Panc1 (cell line): ENCODE measurements at regions not wholly inside any gene's neighbourhood (a gene's known extent, or its start where the extent isn't known, plus 50 kb on each side); places are given as distances from the start of the nearest gene placed in this dataset.

Source experiments
- ATAC-seq: fragments of 200-7000 bp; cut with Tn5 transposase; 2 replicates; pipeline ENCODE4 v1.9.1; 2020; ENCODE audit warnings: mild to moderate bottlenecking, moderate library complexity
- BruUV-seq: library from RNA; stranded (reverse); fragments of 400-500 nt; replicated peaks from 2 replicates; lab custom pipeline; 2021; lab: Mats Ljungman, UMichigan
- CTCF ChIA-PET: fragments of 300-600 bp; sonication (Branson Sonifier 250); formaldehyde crosslinking; loops from one replicate; lab custom pipeline; 2022; ENCODE audit warnings: antibody characterized with exemption; lab: Charles Lee
- POLR2A ChIA-PET: fragments of 300-600 bp; sonication (Branson Sonifier 250); formaldehyde crosslinking; loops from one replicate; lab custom pipeline; 2022; ENCODE audit warnings: antibody characterized with exemption; lab: Charles Lee
- DNase-seq: peaks from one replicate; pipeline ENCODE4 v3.0.0-alpha.2; 2010; ENCODE audit warnings: low read depth, low spot score
- H3K27ac ChIP-seq: 2 replicates; pipeline ENCODE4 v1.5.1; 2011; ENCODE audit warnings: mild to moderate bottlenecking, low read length, inconsistent platforms
- H3K27me3 ChIP-seq: fragments of 200-500 bp; sonication (Bioruptor generic); 2 replicates; pipeline ENCODE4 v1.6.0; 2014; ENCODE audit warnings: low read length, inconsistent platforms; ENCODE audit not compliant: control insufficient read depth, insufficient read depth
- H3K36me3 ChIP-seq: fragments of 200-500 bp; sonication (Bioruptor generic); 2 replicates; pipeline ENCODE4 v1.5.1; 2014; ENCODE audit warnings: inconsistent platforms, mild to moderate bottlenecking, low read length, moderate library complexity; ENCODE audit not compliant: control insufficient read depth, insufficient read depth
- H3K4me1 ChIP-seq: 2 replicates; pipeline ENCODE4 v1.5.1; 2011; ENCODE audit warnings: inconsistent platforms, mild to moderate bottlenecking, low read length, moderate library complexity; ENCODE audit not compliant: control insufficient read depth, insufficient read depth
- H3K4me3 ChIP-seq, 2 experiments: 2 replicates each; pipeline ENCODE4 v1.5.1; 2011 to 2012; ENCODE audit warnings: low read depth in 2 of 2, low read length in 2 of 2, mild to moderate bottlenecking in 2 of 2, inconsistent platforms in 1 of 2, moderate library complexity in 1 of 2
- H3K9me3 ChIP-seq: fragments of 200-500 bp; sonication (Bioruptor generic); 2 replicates; pipeline ENCODE4 v1.5.1; 2014; ENCODE audit warnings: low read depth, mild to moderate bottlenecking, inconsistent platforms, low read length, moderate library complexity; ENCODE audit not compliant: control insufficient read depth, insufficient read depth
- POLR2AphosphoS5 ChIP-seq: IDR thresholded peaks from 2 replicates; pipeline ENCODE4 v1.6.1; 2012; ENCODE audit warnings: mild to moderate bottlenecking, low read depth, low read length, moderate library complexity
- REST ChIP-seq, 2 experiments: IDR thresholded peaks; 2 replicates each; pipeline ENCODE4 v1.6.1; 2011 to 2012; ENCODE audit warnings: low read depth in 2 of 2, control low read depth in 1 of 2, low read length in 1 of 2, mild to moderate bottlenecking in 1 of 2, moderate library complexity in 1 of 2; ENCODE audit not compliant: insufficient read depth in 1 of 2
- SIN3A ChIP-seq: IDR thresholded peaks from 2 replicates; pipeline ENCODE4 v1.6.1; 2012; ENCODE audit warnings: low read depth, mild to moderate bottlenecking, low read length, moderate library complexity, borderline replicate concordance; ENCODE audit not compliant: insufficient read depth
- TCF7L2 ChIP-seq: IDR thresholded peaks from 2 replicates; pipeline ENCODE4 v1.6.1; 2011; ENCODE audit warnings: mild to moderate bottlenecking, low read depth, low read length, inconsistent platforms
- in situ Hi-C: cut with HindIII; loops from 2 replicates; pipeline ENCODE4 v1.10.0; 2016; ENCODE audit warnings: low sequenced_read_pairs, low pct_unique_long_range_greater_than_20kb
- intact Hi-C: fragments of 100-400 bp; cut with micrococcal nuclease; formaldehyde crosslinking; loops from one replicate; pipeline ENCODE4 v1.10.0; 2022; ENCODE audit not compliant: unreplicated experiment
- TF ChIP-seq, protein P1 (sequence below): fragments of 450-650 bp; IDR thresholded peaks from 2 replicates; pipeline ENCODE4 v1.5.1; 2017; ENCODE audit warnings: mild to moderate bottlenecking

GRCh38 chr4:158003212-158003611, 169.6 kb downstream of the GASK1B start:
- no peaks in the 10 kb centered on the region for H3K27me3 ChIP-seq
- no peak overlapping the region for H3K27ac ChIP-seq
- CTCF ChIA-PET, result no interaction called here
- POLR2A ChIA-PET, result no interaction called here
- no peak overlapping the region for H3K4me3 ChIP-seq
- H3K36me3 ChIP-seq, result no peaks in the 10 kb centered on the region
- BruUV-seq, result no TSS peak
- intact Hi-C loops (no loop called here), in situ Hi-C loops (no loop called here)
- no peaks in the 10 kb centered on the region for H3K9me3 ChIP-seq
- TF ChIP-seq POLR2AphosphoS5, result no peak
- no peak for TF ChIP-seq REST (IDR thresholded peaks at IDR 0.05; ENCODE audit: insufficient read depth in 1 of 2, low read depth in 2 of 2, low read length in 1 of 2)
- TF ChIP-seq SIN3A, result no peak
- TF ChIP-seq TCF7L2, result no peak
- TF ChIP-seq, protein P1, sequence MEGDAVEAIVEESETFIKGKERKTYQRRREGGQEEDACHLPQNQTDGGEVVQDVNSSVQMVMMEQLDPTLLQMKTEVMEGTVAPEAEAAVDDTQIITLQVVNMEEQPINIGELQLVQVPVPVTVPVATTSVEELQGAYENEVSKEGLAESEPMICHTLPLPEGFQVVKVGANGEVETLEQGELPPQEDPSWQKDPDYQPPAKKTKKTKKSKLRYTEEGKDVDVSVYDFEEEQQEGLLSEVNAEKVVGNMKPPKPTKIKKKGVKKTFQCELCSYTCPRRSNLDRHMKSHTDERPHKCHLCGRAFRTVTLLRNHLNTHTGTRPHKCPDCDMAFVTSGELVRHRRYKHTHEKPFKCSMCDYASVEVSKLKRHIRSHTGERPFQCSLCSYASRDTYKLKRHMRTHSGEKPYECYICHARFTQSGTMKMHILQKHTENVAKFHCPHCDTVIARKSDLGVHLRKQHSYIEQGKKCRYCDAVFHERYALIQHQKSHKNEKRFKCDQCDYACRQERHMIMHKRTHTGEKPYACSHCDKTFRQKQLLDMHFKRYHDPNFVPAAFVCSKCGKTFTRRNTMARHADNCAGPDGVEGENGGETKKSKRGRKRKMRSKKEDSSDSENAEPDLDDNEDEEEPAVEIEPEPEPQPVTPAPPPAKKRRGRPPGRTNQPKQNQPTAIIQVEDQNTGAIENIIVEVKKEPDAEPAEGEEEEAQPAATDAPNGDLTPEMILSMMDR, result no peak
- H3K4me1 ChIP-seq, result no peaks in the 10 kb centered on the region; the same call in 1 of the 2 replicates
- no peak for DNase-seq
- no peak for ATAC-seq

- BruUV-seq, result no TSS peak
- POLR2A ChIA-PET, result no interaction called here
- intact Hi-C loops (no loop called here), in situ Hi-C loops (no loop called here)
- H3K9me3 ChIP-seq, result no peaks in the 10 kb centered on the region
- DNase-seq (no peak), ATAC-seq (no peak)
- no peak overlapping the region for H3K27ac ChIP-seq
- no peaks in the 10 kb centered on the region; the same call in 1 of the 2 replicates for H3K4me1 ChIP-seq
- H3K36me3 ChIP-seq, result no peaks in the 10 kb centered on the region
- TF ChIP-seq TCF7L2 (no peak), SIN3A (no peak), REST (IDR thresholded peaks at IDR 0.05; ENCODE audit: insufficient read depth in 1 of 2, low read depth in 2 of 2, low read length in 1 of 2) (no peak), POLR2AphosphoS5 (no peak)
- TF ChIP-seq, protein P1, result no peak
- H3K27me3 ChIP-seq, result no peaks in the 10 kb centered on the region
- CTCF ChIA-PET, result no interaction called here
- no peak overlapping the region for H3K4me3 ChIP-seq
Measured at GRCh38 chr4:158002173-158002572, 170.7 kb downstream of the GASK1B start.
